Heart right ventricle (tissue), 16 donors: ENCODE measurements at regions not wholly inside any gene's neighbourhood (a gene's known extent, or its start where the extent isn't known, plus 50 kb on each side); places are given as distances from the start of the nearest gene placed in this dataset.
A peak's percentile ranks its signal among the peaks of the same experiment; 100 is the strongest.
"Not testable (repeated sequence)": the region's sequence is repeated elsewhere in the genome, so short reads cannot be mapped to it uniquely, and the experiment has no call there.

ENCODE experiments used
- ATAC-seq, 8 donors: fragments of 200-7000 bp; cut with Tn5 transposase; one replicate each; pipeline ENCODE4 v1.9.1; 2020; ENCODE audit warnings: mild to moderate bottlenecking in 8 of 8, moderate library complexity in 8 of 8, moderate number of reproducible peaks in 1 of 8
- DNase-seq, 2 donors: peaks; one replicate each; pipeline ENCODE4 v3.0.0-alpha.2; 2020
- H3K27ac ChIP-seq, 10 donors: fragments of 200-600 bp; sonication (generic) in 2 of 10; one replicate each; pipeline versions ENCODE4 v1.5.0 to v1.8.0; 2020 to 2022; ENCODE audit warnings: mild to moderate bottlenecking in 3 of 10
- H3K27me3 ChIP-seq, 7 donors: fragments of 200-600 bp; one replicate each; pipeline ENCODE4 v1.8.0; 2021 to 2022; ENCODE audit warnings: mild to moderate bottlenecking in 2 of 7
- H3K36me3 ChIP-seq, 9 donors: fragments of 200-600 bp; sonication (generic) in 1 of 9; one replicate each; pipeline versions ENCODE4 v1.5.0 to v1.8.0; 2020 to 2022; ENCODE audit warnings: mild to moderate bottlenecking in 2 of 9
- H3K4me1 ChIP-seq, 9 donors: fragments of 200-600 bp; sonication (generic) in 1 of 9; one replicate each; pipeline versions ENCODE4 v1.5.0 to v1.8.0; 2020 to 2022; ENCODE audit warnings: mild to moderate bottlenecking in 4 of 9
- H3K4me3 ChIP-seq, 10 donors: fragments of 200-600 bp; sonication (generic) in 2 of 10; one replicate each; pipeline versions ENCODE4 v1.5.0 to v1.8.0; 2020 to 2022; ENCODE audit warnings: mild to moderate bottlenecking in 7 of 10, moderate library complexity in 2 of 10
- H3K9me3 ChIP-seq, 11 donors: fragments of 200-600 bp in 10 of 11; sonication (generic) in 2 of 11; one replicate each; pipeline versions ENCODE4 v1.5.0 to v1.8.0; 2013 to 2022; ENCODE audit warnings: mild to moderate bottlenecking in 2 of 11, control low read depth in 1 of 11, moderate library complexity in 1 of 11
- WGBS, 2 donors: extraction: QIAGEN DNeasy Blood & Tissue Kit; methylation state at CpG; one replicate each; pipeline ENCODE4 v1.1.7; 2013; ENCODE audit warnings: inconsistent platforms in 1 of 2; 5-methylcytosine and 5-hydroxymethylcytosine counted together
- intact Hi-C, 10 donors: fragments of 100-400 bp; cut with DNase I; formaldehyde crosslinking; loops; one replicate each; pipeline versions ENCODE4 v1.11.1 to v1.14.2; 2022
- TF ChIP-seq, protein P1 (sequence below), 9 donors: fragments of 200-600 bp; sonication (generic) in 2 of 9; IDR thresholded peaks; one replicate each; pipeline versions ENCODE4 v1.5.0 to v1.8.0; 2021 to 2022; ENCODE audit warnings: antibody characterized with exemption in 9 of 9, mild to moderate bottlenecking in 5 of 9, moderate library complexity in 1 of 9
- donor health status: Arrhythmogenic right ventricular cardiomyopathy.
- donor health status: ischemic (EF 13 %, LVEDD 7.1; RV severe dilation, severe dysfunction).
- donor health status: healthy with polysubstance abuse.
- donor health status: DM: no; HTN: yes; CAD: no.
- donor health status: DM: no; HTN: no; CAD: no.
- donor health status: ischemic (EF 25% LVEDD 6.9; RV normal size, moderate dysfunction).
- donor health status: ischemic (EF 25% LVEDD 5.7; RV mildly dilated, moderate dysfunction).
- donor health status: healthy.
- donor health status: DM: yes; HTN: yes; CAD: no.
- donor health status: Ischemic cardiomyopathy.
- donor health status: ischemic (EF 35%, LVEDD 5.7; RV mildly dilated, moderate dysfunction).
- donor health status: nonischemic (EF 11% LVEDD 7.7; RV severe dilation, severe dysfunction).
- donor health status: DM: yes; HTN: yes; CAD: no.
- donor health status: PGD.
- donor health status: ischemic (EF 29% LVEDD 5.4; RV normal size, mild dysfunction).
- donor health status: nonischemic (EF 23%, LVEDD 6.1; RV moderate dilation, normal function).

DNA sequence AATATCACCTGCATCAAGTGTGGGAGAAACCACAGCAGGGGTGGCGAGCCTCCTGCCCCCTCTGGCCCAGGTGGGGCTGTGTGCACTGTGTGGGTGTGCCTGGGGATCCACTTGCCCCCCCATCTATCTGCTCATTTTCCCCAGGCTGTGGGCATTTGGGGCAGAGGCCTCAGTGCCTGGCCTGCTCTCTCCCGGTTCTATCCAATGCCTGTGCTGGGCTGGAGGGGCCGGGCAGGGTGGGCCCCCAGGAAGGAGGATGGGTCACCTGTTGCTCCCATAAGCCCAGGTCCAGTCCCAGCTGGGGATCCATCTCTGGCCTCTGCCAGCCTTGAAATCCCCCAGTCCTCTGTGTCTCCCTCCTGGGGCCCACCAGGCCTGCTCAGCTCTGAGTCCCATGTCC is 105.6 kb downstream of the TMEM121 start:
- no peak overlapping the region for H3K4me3 ChIP-seq
- TF ChIP-seq, protein P1, sequence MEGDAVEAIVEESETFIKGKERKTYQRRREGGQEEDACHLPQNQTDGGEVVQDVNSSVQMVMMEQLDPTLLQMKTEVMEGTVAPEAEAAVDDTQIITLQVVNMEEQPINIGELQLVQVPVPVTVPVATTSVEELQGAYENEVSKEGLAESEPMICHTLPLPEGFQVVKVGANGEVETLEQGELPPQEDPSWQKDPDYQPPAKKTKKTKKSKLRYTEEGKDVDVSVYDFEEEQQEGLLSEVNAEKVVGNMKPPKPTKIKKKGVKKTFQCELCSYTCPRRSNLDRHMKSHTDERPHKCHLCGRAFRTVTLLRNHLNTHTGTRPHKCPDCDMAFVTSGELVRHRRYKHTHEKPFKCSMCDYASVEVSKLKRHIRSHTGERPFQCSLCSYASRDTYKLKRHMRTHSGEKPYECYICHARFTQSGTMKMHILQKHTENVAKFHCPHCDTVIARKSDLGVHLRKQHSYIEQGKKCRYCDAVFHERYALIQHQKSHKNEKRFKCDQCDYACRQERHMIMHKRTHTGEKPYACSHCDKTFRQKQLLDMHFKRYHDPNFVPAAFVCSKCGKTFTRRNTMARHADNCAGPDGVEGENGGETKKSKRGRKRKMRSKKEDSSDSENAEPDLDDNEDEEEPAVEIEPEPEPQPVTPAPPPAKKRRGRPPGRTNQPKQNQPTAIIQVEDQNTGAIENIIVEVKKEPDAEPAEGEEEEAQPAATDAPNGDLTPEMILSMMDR (IDR thresholded peaks at IDR 0.05): no peak
- intact Hi-C loops: loop anchor here in 1 of 10 donors (2.0 kb wide), 1 partner anchor 15 kb away; no protein-coding TSS in a partner anchor
- no peak overlapping the region for H3K27ac ChIP-seq
- no peaks in the 10 kb centered on the region for H3K36me3 ChIP-seq
- DNase-seq (no peak), ATAC-seq (no peak)
- 80 to 85% methylated on average over 3 of the region's 3 CpGs for WGBS, 2 donors
- peaks cover 0 to 11% (median 0%) of the 10 kb centered on the region in 7 donors for H3K27me3 ChIP-seq
- H3K4me1 ChIP-seq: no peaks in the 10 kb centered on the region
- H3K9me3 ChIP-seq: peaks cover 0 to 33% (median 0%) of the 10 kb centered on the region in 11 donors

DNA sequence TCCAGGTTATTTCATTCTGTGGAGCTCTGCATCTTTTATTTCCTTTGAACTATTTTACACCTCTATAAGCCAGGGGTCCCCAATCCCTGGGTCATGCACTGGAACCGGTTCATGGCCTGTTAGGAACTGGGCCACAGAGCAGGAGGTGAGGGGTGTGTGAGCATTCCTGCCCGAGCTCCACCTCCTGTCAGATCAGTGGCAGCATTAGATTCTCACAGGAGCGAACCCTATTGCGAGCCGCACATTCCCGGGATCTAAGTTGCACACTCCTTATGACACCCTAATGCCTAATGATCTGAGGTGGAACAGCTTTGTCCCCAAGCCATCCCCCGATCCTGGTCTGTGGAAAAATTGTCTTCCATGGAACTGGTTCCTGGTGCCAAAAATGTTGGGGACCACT is 107.2 kb downstream of the TMEM121 start:
- not testable (repeated sequence) for H3K4me1 ChIP-seq, H3K36me3 ChIP-seq, H3K27me3 ChIP-seq, H3K4me3 ChIP-seq, ATAC-seq, H3K27ac ChIP-seq, DNase-seq
- 66 to 75% methylated on average over 7 of the region's 7 CpGs for WGBS, 2 donors
- intact Hi-C loops: loop anchor here in 1 of 10 donors (2.0 kb wide), 1 partner anchor 17 kb away; no protein-coding TSS in a partner anchor
- peaks cover 0 to 33% (median 0%) of the 10 kb centered on the region in 11 donors for H3K9me3 ChIP-seq

DNA sequence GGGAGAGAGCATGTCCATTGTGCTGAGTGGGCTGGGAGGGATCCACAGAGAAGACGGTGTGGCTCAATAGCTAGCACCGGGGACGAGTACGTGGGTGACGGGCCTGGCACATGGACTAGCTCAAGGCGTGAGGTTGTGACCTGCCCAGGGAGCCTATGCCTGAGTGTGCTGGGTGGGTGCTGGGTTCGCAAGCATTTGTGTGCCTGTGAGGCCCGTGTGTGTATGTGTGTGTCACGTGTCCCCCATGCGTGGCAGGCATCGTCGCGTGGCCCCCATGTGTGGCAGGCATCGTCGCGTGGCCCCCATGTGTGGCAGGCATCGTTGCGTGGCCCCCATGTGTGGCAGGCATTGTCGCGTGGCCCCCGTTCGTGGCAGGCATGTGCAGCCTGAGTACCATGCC is 109.2 kb downstream of the TMEM121 start:
- intact Hi-C loops: no loop called here
- peaks cover 0 to 7% (median 0%) of the 10 kb centered on the region in 7 donors for H3K27me3 ChIP-seq
- ATAC-seq: peak in 1 of 8 donors; percentile 18
- H3K4me3 ChIP-seq: no peak overlapping the region
- no peak overlapping the region for H3K27ac ChIP-seq
- no peaks in the 10 kb centered on the region for H3K36me3 ChIP-seq
- H3K4me1 ChIP-seq: peaks cover 0 to 4% (median 0%) of the 10 kb centered on the region in 9 donors
- DNase-seq: no peak
- TF ChIP-seq, protein P1 (IDR thresholded peaks at IDR 0.05): no peak
- WGBS, 2 donors: 90 to 100% methylated on average over 2 to 22 of the region's 22 CpGs
- H3K9me3 ChIP-seq: peaks cover 0 to 29% (median 0%) of the 10 kb centered on the region in 11 donors

DNA sequence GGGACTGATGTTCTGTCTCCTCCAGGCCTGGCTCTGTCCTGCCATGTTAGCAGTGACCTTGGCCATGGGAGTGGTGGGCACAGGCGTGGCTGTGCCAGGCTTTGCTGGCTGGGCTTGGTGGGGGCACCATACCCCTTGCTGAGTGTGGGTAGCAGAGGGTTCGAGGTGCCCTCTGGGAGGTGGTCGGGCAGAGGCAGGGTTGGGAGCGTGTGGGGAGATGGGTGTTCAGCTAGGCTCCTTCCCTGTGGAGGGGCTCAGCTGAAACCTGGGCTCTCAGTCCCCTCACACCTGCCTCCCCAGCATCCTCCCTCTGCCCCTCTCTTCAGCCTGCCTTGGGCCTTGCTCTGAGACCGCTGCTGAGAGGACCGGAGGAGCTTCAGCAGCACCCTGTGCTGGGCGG is 109.6 kb downstream of the TMEM121 start:
- intact Hi-C loops, H3K36me3 ChIP-seq, H3K27ac ChIP-seq, H3K27me3 ChIP-seq, H3K4me3 ChIP-seq, H3K4me1 ChIP-seq, DNase-seq, ATAC-seq: not testable (repeated sequence)
- peaks cover 0 to 25% (median 0%) of the 10 kb centered on the region in 11 donors for H3K9me3 ChIP-seq
- 70% methylated on average over 7 of the region's 7 CpGs; no CpG with 5 or more reads in 1 of the 2 donors for WGBS, 2 donors

DNA sequence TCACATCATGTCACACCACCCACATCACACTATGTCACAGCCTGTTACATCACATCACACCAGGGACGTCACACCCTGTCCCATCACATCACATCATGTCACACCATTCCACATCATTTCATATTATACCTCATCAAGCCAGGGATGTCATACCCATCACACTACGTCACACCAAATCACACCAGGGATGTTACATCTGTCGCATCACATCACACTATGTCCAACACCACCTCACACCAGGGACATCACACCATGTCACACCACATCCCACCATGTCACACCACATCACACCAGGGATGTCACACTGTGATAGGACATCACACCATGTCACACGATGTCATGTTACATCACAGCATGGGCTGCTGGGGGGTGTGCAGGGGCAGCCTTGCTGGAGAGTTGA is 110.6 kb downstream of the TMEM121 start:
- 76% methylated on average over 4 of the region's 4 CpGs; no CpG with 5 or more reads in 1 of the 2 donors for WGBS, 2 donors
- no peak overlapping the region for H3K27ac ChIP-seq
- H3K4me3 ChIP-seq: no peak overlapping the region
- TF ChIP-seq, protein P1 (IDR thresholded peaks at IDR 0.05): no peak
- no peaks in the 10 kb centered on the region for H3K27me3 ChIP-seq
- peaks cover 0 to 7% (median 0%) of the 10 kb centered on the region in 9 donors for H3K4me1 ChIP-seq
- intact Hi-C loops: no loop called here
- ATAC-seq: no peak
- no peaks in the 10 kb centered on the region for H3K36me3 ChIP-seq
- DNase-seq: no peak
- H3K9me3 ChIP-seq: peaks cover 0 to 16% (median 0%) of the 10 kb centered on the region in 11 donors

DNA sequence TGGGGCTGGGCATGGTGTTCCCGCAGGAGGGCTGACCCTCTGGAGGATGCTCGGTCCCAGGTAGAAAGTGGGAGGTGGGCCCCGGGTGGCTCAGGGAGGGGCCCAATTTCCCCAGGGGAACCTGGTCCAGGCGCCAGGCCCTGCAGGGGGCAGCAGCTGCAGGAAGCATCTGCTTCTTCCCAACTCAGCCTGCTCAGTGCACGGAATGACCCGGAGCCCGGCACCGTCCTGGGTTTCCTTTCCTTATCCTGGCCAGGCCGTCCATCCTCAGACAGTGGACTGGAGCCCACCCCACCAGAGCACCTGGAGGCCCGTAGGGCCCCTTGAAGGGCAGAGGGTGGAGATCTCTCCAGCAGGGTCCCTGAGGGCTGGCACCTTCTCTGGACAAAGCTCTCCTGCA is 111.0 kb downstream of the TMEM121 start:
- ATAC-seq: peak in 1 of 8 donors; percentile 47
- peaks cover 0 to 11% (median 0%) of the 10 kb centered on the region in 11 donors for H3K9me3 ChIP-seq
- H3K4me3 ChIP-seq, H3K36me3 ChIP-seq, intact Hi-C loops, DNase-seq, H3K27ac ChIP-seq, H3K27me3 ChIP-seq, H3K4me1 ChIP-seq: not testable (repeated sequence)
- 70 to 79% methylated on average over 6 to 8 of the region's 10 CpGs for WGBS, 2 donors

DNA sequence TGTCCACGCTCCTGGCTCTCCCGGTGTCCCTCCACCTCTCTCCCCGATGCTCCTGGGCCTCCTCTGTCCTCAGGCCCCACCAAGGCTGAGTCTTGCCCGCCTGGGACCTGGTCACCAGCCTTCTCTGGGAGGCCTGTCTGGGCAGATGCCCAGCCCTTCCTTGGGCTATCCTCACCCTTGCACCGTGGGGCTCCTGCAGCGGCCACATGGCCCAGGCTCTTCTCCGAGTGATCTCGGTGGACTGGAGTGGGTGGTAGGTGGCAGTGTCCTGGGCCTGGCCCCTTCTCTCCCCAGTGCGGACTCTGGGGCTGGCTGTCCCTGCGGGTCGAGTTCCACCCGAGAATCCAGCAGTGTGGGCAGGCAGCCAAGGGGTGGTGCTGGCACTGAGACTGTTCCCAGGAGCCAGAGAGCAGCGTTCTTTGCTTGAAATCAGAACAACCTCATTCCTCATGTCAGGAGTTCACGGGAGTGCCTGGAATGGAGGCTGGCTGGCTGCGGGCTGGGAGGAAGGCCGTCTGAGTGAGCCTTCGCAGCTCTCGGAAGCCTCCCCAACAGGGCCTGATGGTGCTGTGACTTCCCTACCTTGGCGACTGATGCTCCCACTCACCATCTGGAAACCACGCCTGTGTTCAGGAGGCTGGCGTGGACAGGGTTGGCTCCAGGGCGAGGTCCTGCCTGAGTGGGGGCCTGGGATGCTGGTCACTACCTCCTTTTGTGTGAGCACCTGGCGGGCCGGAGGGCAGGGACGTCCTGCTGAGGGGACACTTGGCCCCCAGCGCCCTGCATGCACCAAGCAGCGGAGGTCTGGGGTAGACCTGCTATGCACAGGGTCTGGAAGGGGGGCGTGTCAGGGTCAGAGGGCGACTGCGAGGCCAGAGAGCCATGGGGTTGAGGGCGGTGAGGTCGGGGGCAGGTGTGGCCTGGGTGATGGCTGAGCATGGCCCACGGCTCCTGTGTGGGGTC is 113.9 kb downstream of the TMEM121 start:
- H3K4me3 ChIP-seq, H3K9me3 ChIP-seq, DNase-seq, H3K36me3 ChIP-seq, intact Hi-C loops, H3K27me3 ChIP-seq, H3K27ac ChIP-seq, ATAC-seq, H3K4me1 ChIP-seq: not testable (repeated sequence)
- 68 to 76% methylated on average over 25 to 26 of the region's 33 CpGs for WGBS, 2 donors
